ENCODE measurements at regions not wholly inside any gene's neighbourhood (a gene's known extent, or its start where the extent isn't known, plus 50 kb on each side); places are given as distances from the start of the nearest gene placed in this dataset.

DNA sequence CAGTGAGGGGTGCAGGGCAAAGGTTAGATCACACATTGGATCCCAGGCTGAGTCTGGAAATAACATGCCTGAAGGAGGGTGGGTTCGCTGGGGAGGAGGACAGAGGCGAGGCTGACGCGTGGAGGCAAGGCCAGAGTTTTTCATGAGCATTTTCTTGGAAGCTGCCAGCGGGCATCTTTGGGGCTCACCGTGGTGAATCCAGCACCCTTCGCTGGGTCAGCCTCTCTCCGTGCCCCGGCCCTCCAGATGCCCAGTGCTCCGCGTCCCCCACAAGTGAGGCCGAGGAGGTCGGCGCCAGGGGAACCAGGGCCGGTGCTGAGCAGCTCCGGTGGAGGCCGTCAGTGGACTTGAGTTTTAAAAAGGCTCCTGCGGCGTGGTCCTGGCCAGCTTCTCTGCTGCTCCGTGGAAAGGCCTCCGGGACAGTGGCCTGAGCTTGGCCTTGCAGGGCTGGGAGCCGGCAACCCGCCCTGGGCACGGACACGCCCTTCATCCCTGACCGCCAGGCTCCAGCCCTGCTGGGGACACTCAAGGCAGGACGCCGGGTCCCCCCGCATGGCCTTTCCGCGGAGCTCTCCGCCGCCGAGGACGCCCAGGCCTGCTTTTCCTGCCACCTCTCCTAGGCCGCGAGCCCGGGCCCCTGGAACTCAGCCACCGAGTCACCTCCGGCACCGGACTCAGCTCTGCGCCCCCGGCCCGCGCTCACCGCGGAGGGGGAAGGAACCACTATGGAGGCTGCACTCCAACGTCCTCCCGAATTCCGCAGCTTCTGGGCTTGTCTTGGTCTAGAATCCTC, 114.3 kb downstream of the THBS2 start:
- ChIA-PET CTCF (no interaction called here), POLR2A (no interaction called here)
- no peaks in the 10 kb centered on the region for H3F3A ChIP-seq (replicated peaks; ENCODE audit: insufficient read depth)
- WGBS (ENCODE audit: low lambda C conversion rate) = 89% methylated on average over 40 of the region's 50 CpGs
- no peak for DNase-seq
- no peaks in the 10 kb centered on the region for H3K4me1 ChIP-seq (ENCODE audit: control insufficient read depth in 1 of 2, insufficient read depth in 2 of 2, low read depth in 1 of 2, low read length in 1 of 2)
- H3K79me2 ChIP-seq (ENCODE audit: insufficient read depth) = no peaks in the 10 kb centered on the region
- H3K9ac ChIP-seq = no peak overlapping the region
- no peaks in the 10 kb centered on the region for H3K9me3 ChIP-seq
- TF ChIP-seq POLR2AphosphoS5 (IDR thresholded peaks at IDR 0.05; ENCODE audit: low read depth, low read length) = no peak
- no peak for TF ChIP-seq EZH2phosphoT487 (IDR thresholded peaks at IDR 0.05; ENCODE audit: borderline replicate concordance, low read depth)
- TF ChIP-seq FOXJ3 (CRISPR knock-in tag; IDR thresholded peaks at IDR 0.05) = no peak
- no peak for TF ChIP-seq MXI1 (IDR thresholded peaks at IDR 0.05; ENCODE audit: low read depth, low read length)
- no peak for TF ChIP-seq GATA2 (CRISPR knock-in tag; IDR thresholded peaks at IDR 0.05)
- TF ChIP-seq, protein P1, sequence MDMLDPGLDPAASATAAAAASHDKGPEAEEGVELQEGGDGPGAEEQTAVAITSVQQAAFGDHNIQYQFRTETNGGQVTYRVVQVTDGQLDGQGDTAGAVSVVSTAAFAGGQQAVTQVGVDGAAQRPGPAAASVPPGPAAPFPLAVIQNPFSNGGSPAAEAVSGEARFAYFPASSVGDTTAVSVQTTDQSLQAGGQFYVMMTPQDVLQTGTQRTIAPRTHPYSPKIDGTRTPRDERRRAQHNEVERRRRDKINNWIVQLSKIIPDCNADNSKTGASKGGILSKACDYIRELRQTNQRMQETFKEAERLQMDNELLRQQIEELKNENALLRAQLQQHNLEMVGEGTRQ (IDR thresholded peaks at IDR 0.05; ENCODE audit: borderline replicate concordance, low read depth, low read length) = no peak
- no peak for TF ChIP-seq SIN3A (IDR thresholded peaks at IDR 0.05; ENCODE audit: borderline replicate concordance, low read depth, low read length)
- TF ChIP-seq ELF1 (IDR thresholded peaks at IDR 0.05) = no peak
- no peak for TF ChIP-seq TAF1 (IDR thresholded peaks at IDR 0.05; ENCODE audit: borderline replicate concordance, low read depth, low read length)
- TF ChIP-seq TCF12 (IDR thresholded peaks at IDR 0.05) = no peak
- TF ChIP-seq, protein P2, sequence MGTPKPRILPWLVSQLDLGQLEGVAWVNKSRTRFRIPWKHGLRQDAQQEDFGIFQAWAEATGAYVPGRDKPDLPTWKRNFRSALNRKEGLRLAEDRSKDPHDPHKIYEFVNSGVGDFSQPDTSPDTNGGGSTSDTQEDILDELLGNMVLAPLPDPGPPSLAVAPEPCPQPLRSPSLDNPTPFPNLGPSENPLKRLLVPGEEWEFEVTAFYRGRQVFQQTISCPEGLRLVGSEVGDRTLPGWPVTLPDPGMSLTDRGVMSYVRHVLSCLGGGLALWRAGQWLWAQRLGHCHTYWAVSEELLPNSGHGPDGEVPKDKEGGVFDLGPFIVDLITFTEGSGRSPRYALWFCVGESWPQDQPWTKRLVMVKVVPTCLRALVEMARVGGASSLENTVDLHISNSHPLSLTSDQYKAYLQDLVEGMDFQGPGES (IDR thresholded peaks at IDR 0.05; ENCODE audit: low read depth, low read length) = no peak
- TF ChIP-seq, protein P3, sequence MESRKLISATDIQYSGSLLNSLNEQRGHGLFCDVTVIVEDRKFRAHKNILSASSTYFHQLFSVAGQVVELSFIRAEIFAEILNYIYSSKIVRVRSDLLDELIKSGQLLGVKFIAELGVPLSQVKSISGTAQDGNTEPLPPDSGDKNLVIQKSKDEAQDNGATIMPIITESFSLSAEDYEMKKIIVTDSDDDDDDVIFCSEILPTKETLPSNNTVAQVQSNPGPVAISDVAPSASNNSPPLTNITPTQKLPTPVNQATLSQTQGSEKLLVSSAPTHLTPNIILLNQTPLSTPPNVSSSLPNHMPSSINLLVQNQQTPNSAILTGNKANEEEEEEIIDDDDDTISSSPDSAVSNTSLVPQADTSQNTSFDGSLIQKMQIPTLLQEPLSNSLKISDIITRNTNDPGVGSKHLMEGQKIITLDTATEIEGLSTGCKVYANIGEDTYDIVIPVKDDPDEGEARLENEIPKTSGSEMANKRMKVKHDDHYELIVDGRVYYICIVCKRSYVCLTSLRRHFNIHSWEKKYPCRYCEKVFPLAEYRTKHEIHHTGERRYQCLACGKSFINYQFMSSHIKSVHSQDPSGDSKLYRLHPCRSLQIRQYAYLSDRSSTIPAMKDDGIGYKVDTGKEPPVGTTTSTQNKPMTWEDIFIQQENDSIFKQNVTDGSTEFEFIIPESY (IDR thresholded peaks at IDR 0.05; ENCODE audit: borderline replicate concordance, low read depth) = no peak
- no peak for TF ChIP-seq RXRA (IDR thresholded peaks at IDR 0.05; ENCODE audit: borderline replicate concordance, low read depth)
- TF ChIP-seq, protein P4, sequence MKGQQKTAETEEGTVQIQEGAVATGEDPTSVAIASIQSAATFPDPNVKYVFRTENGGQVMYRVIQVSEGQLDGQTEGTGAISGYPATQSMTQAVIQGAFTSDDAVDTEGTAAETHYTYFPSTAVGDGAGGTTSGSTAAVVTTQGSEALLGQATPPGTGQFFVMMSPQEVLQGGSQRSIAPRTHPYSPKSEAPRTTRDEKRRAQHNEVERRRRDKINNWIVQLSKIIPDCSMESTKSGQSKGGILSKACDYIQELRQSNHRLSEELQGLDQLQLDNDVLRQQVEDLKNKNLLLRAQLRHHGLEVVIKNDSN (IDR thresholded peaks at IDR 0.05; ENCODE audit: borderline replicate concordance, low read depth) = no peak
- TF ChIP-seq TEAD4 (IDR thresholded peaks at IDR 0.05; ENCODE audit: borderline replicate concordance, insufficient read depth) = no peak
- no peak for TF ChIP-seq CHD2 (IDR thresholded peaks at IDR 0.05; ENCODE audit: low read length, partially characterized antibody)
- TF ChIP-seq EP300 (IDR thresholded peaks at IDR 0.05; ENCODE audit: borderline replicate concordance in 1 of 2, low read depth in 1 of 2, low read length in 1 of 2) = no peak
- TF ChIP-seq FOSL2 (IDR thresholded peaks at IDR 0.05; ENCODE audit: borderline replicate concordance, low read depth) = no peak
- no peak for TF ChIP-seq MEF2A (IDR thresholded peaks at IDR 0.05; ENCODE audit: borderline replicate concordance, low read depth)
- no peak for TF ChIP-seq FOXM1 (IDR thresholded peaks at IDR 0.05; ENCODE audit: low read depth)
- no peaks in the 10 kb centered on the region for H3K9me2 ChIP-seq
- H4K20me1 ChIP-seq (ENCODE audit: insufficient read depth) = no peaks in the 10 kb centered on the region
- H3K4me2 ChIP-seq = no peak overlapping the region
- no peak overlapping the region for H3K4me3 ChIP-seq (ENCODE audit: low read depth in 2 of 2, low read length in 1 of 2)
- no peak overlapping the region for H2AFZ ChIP-seq (ENCODE audit: low read depth)
- no peak overlapping the region for H3K27ac ChIP-seq (ENCODE audit: low read depth in 2 of 2, low read length in 1 of 2)
- H3K36me3 ChIP-seq (replicated peaks in 1 of 2; ENCODE audit: control insufficient read depth in 1 of 2, insufficient read depth in 2 of 2, low read length in 1 of 2) = no peaks in the 10 kb centered on the region
- H3K27me3 ChIP-seq (ENCODE audit: insufficient read depth) = no peaks in the 10 kb centered on the region
